Heart left ventricle (tissue), 13 donors: ENCODE measurements at regions not wholly inside any gene's neighbourhood (a gene's known extent, or its start where the extent isn't known, plus 50 kb on each side); places are given as distances from the start of the nearest gene placed in this dataset.

Source experiments
- POLR2A ChIP-seq, 2 donors: fragments of 450-650 bp; IDR thresholded peaks; one replicate each; pipeline ENCODE4 v1.6.1; 2017; ENCODE audit warnings: antibody characterized with exemption in 2 of 2, mild to moderate bottlenecking in 2 of 2, moderate library complexity in 2 of 2
- TF ChIP-seq, protein P1 (sequence below), 12 donors: fragments of 200-600 bp; sonication (generic) in 4 of 12; IDR thresholded peaks; one replicate each; pipeline versions ENCODE4 v1.5.0 to v1.8.0; 2018 to 2022; ENCODE audit warnings: antibody characterized with exemption in 12 of 12, mild to moderate bottlenecking in 5 of 12
- donor health status: ischemic (EF 13 %, LVEDD 7.1; RV severe dilation, severe dysfunction).
- donor health status: DM: no; HTN: yes; CAD: no.
- donor health status: DM: no; HTN: no; CAD: no.
- donor health status: ischemic (EF 25% LVEDD 6.9; RV normal size, moderate dysfunction).
- donor health status: ischemic (EF 25% LVEDD 5.7; RV mildly dilated, moderate dysfunction).
- donor health status: ischemic (EF 35%, LVEDD 5.7; RV mildly dilated, moderate dysfunction).
- donor health status: nonischemic (EF 11% LVEDD 7.7; RV severe dilation, severe dysfunction).
- donor health status: DM: yes; HTN: yes; CAD: no.
- donor health status: PGD.
- donor health status: ischemic (EF 29% LVEDD 5.4; RV normal size, mild dysfunction).
- donor health status: nonischemic (EF 23%, LVEDD 6.1; RV moderate dilation, normal function).

DNA sequence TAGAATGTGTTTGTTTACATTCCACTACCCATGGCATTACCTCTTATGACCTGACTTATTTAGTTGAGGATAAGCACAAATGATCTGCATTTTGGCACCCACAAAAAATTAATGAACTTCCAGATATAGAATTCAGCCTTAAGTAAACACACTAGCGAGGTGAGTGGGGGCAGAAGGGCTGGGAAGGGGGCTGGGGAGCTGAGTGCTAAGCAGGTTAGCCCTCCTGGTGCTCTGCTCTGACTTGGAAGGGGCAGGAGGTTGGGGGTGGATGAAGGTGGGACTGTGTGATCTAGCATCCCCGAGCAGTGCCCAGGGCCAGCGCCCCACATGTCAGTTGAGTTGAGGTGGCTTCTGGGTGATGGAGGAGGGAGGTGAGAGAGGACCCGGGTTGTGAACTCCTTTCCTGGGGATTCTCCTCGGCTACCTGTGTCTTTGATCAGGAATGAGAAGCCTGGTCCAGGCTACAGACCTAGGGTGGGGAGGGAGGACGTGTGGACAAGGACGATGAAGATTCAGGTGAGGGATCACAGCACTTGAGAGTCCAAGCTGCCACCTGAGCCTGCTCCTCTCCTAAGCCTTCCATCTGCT, 178.6 kb upstream of the SMAD3 start:
- TF ChIP-seq, protein P1, sequence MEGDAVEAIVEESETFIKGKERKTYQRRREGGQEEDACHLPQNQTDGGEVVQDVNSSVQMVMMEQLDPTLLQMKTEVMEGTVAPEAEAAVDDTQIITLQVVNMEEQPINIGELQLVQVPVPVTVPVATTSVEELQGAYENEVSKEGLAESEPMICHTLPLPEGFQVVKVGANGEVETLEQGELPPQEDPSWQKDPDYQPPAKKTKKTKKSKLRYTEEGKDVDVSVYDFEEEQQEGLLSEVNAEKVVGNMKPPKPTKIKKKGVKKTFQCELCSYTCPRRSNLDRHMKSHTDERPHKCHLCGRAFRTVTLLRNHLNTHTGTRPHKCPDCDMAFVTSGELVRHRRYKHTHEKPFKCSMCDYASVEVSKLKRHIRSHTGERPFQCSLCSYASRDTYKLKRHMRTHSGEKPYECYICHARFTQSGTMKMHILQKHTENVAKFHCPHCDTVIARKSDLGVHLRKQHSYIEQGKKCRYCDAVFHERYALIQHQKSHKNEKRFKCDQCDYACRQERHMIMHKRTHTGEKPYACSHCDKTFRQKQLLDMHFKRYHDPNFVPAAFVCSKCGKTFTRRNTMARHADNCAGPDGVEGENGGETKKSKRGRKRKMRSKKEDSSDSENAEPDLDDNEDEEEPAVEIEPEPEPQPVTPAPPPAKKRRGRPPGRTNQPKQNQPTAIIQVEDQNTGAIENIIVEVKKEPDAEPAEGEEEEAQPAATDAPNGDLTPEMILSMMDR (IDR thresholded peaks at IDR 0.05) = no peak
- no peak for TF ChIP-seq POLR2A (IDR thresholded peaks at IDR 0.05)
